Neural crest cell (in vitro differentiated cells): ENCODE measurements at regions not wholly inside any gene's neighbourhood (a gene's known extent, or its start where the extent isn't known, plus 50 kb on each side); places are given as distances from the start of the nearest gene placed in this dataset.

Experiments
- DNase-seq: peaks from one replicate; pipeline ENCODE4 v3.0.0; 2021; ENCODE audit warnings: low read depth, mixed read lengths, low spot score
- H3K27ac Mint-ChIP-seq: one replicate; pipeline ENCODE4 v1.8.0; 2021; ENCODE audit warnings: mild to moderate bottlenecking, mixed read lengths; ENCODE audit not compliant: unreplicated experiment
- H3K27me3 Mint-ChIP-seq: 2 replicates; pipeline ENCODE4 v1.8.0; 2021; ENCODE audit warnings: low read depth, mild to moderate bottlenecking, mixed read lengths
- H3K36me3 Mint-ChIP-seq: 2 replicates; pipeline ENCODE4 v1.8.0; 2021; ENCODE audit warnings: low read depth, mild to moderate bottlenecking, mixed read lengths
- H3K4me1 Mint-ChIP-seq: 2 replicates; pipeline ENCODE4 v1.8.0; 2021; ENCODE audit warnings: mixed read lengths
- H3K4me3 Mint-ChIP-seq: one replicate; pipeline ENCODE4 v1.8.0; 2021; ENCODE audit warnings: mild to moderate bottlenecking, mixed read lengths
- H3K9me3 Mint-ChIP-seq: 2 replicates; pipeline ENCODE4 v1.8.0; 2021; ENCODE audit warnings: mixed read lengths
- TF ChIP-seq, protein P1 (sequence below): fragments of 200-600 bp; sonication (generic); conservative IDR thresholded peaks from 2 replicates; pipeline ENCODE4 v1.5.0; 2021; ENCODE audit warnings: antibody characterized with exemption, mild to moderate bottlenecking

DNA sequence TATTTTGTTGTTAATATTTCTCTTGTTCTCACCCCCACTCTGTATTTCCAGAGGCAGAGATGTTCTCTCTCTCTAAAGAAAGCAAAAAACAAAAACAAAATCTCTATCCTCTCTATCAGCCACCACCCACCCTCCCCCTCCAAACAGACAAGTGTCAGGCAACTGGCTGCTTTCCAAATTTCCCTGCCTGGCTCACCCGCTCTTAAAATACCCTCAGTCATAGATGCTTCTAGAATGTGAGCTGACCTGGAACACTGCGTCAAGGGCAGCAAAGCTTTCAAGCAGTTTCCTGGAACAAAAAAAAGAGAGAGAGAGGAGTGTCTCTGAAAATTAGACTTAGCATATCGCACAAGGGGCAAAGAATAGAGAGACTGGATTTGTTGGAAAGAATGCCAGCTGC, 341.0 kb upstream of the ZMIZ1 start:
- Mint-ChIP-seq H3K4me3 (no peak overlapping the region), H3K27me3 (no peaks in the 10 kb centered on the region), H3K36me3 (no peaks in the 10 kb centered on the region), H3K27ac (peak overlapping the region; percentile 39), H3K4me1 (no peaks in the 10 kb centered on the region), H3K9me3 (no peaks in the 10 kb centered on the region)
- TF ChIP-seq, protein P1, sequence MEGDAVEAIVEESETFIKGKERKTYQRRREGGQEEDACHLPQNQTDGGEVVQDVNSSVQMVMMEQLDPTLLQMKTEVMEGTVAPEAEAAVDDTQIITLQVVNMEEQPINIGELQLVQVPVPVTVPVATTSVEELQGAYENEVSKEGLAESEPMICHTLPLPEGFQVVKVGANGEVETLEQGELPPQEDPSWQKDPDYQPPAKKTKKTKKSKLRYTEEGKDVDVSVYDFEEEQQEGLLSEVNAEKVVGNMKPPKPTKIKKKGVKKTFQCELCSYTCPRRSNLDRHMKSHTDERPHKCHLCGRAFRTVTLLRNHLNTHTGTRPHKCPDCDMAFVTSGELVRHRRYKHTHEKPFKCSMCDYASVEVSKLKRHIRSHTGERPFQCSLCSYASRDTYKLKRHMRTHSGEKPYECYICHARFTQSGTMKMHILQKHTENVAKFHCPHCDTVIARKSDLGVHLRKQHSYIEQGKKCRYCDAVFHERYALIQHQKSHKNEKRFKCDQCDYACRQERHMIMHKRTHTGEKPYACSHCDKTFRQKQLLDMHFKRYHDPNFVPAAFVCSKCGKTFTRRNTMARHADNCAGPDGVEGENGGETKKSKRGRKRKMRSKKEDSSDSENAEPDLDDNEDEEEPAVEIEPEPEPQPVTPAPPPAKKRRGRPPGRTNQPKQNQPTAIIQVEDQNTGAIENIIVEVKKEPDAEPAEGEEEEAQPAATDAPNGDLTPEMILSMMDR, result no peak
- no peak for DNase-seq

DNA sequence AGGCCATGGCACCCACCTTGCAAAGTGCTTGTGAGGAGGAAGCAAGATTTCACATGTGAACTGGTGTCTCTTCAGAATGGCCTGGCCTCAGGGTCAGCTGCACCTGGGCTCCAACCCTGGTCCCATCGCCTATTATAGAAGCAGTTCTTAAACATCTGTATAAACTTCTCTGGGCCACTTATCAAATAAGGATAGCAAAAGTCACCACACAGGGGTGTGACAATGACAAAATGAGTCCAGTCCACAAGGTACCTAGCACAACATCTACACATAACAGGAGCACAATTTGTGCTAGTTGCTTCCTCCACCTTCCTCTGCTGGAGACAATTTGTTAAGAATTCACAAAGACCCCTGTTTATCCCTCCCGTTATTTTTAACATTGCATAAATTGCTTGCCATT, 340.6 kb upstream of the ZMIZ1 start:
- Mint-ChIP-seq H3K27me3 (no peaks in the 10 kb centered on the region), H3K9me3 (no peaks in the 10 kb centered on the region), H3K36me3 (no peaks in the 10 kb centered on the region), H3K27ac (no peak overlapping the region), H3K4me3 (no peak overlapping the region), H3K4me1 (no peaks in the 10 kb centered on the region)
- TF ChIP-seq, protein P1, result no peak
- no peak for DNase-seq

DNA sequence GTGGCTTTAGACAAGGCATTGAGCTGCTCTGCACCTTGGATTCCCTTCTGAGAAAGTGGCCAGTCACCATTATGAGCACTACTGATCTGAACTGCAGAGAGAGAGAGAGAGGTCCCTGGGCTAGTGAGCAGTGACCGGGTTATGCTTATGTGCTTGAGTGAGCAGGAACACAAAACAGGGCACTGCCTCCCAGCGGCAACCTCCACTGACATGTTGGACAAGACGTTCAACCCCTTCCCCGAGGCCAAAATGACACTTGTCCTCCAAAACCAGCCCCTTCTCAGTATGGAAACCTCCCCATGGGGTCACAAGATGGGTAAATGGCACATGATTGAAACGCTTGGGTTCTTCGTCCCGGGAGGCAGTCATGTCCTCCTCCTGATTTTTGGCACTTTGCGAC, 339.4 kb upstream of the ZMIZ1 start:
- Mint-ChIP-seq H3K4me3 (no peak overlapping the region), H3K9me3 (no peaks in the 10 kb centered on the region), H3K4me1 (no peaks in the 10 kb centered on the region), H3K36me3 (no peaks in the 10 kb centered on the region), H3K27ac (peak overlapping the region; percentile 82), H3K27me3 (no peaks in the 10 kb centered on the region)
- TF ChIP-seq, protein P1, result no peak
- DNase-seq, result no peak

DNA sequence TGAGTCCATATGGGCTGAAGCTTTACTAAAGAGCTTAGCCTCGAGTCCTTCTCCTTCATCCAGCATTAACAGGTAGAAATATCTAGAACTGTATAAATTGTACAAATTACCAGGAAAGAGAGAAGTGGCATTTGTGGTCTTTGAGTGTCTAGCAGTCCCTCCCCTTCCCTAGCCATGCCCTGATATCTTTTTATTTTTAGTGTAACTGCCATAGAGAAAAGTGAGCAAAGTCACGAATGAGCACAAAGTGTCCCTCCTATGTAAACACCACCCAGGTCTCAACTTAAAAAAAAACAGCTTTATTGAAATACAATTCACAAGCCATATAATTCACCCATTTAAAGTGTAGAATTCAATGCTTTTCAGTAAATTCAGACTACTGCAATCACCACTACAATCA, 339.0 kb upstream of the ZMIZ1 start:
- Mint-ChIP-seq H3K4me1 (peaks cover under 1% of the 10 kb centered on the region), H3K27ac (no peak overlapping the region), H3K4me3 (no peak overlapping the region), H3K27me3 (no peaks in the 10 kb centered on the region), H3K9me3 (no peaks in the 10 kb centered on the region), H3K36me3 (no peaks in the 10 kb centered on the region)
- DNase-seq, result no peak
- TF ChIP-seq, protein P1, result no peak

DNA sequence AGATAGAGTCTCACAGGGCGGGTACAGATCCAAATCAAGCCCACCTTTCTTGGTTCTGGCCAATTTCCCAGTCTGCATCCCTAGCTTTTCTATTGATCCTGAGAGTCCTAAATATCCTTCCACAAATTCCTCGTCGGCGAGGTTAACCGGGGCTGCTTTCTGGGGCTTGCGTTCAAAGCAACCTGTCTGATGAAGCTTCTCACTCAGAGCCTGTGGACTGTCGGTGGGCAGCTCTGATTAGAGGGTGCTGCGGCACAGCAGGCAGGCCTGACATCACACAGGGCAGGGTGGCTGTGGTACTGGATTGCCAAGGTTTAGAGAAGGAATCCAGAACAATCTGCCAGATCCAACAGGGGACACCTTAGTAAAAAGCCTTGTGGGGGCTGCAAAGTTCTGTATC, 338.0 kb upstream of the ZMIZ1 start:
- Mint-ChIP-seq H3K4me3 (no peak overlapping the region), H3K9me3 (no peaks in the 10 kb centered on the region), H3K4me1 (peaks cover 4% of the 10 kb centered on the region), H3K36me3 (no peaks in the 10 kb centered on the region), H3K27ac (no peak overlapping the region), H3K27me3 (no peaks in the 10 kb centered on the region)
- DNase-seq, result no peak
- TF ChIP-seq, protein P1, result no peak

DNA sequence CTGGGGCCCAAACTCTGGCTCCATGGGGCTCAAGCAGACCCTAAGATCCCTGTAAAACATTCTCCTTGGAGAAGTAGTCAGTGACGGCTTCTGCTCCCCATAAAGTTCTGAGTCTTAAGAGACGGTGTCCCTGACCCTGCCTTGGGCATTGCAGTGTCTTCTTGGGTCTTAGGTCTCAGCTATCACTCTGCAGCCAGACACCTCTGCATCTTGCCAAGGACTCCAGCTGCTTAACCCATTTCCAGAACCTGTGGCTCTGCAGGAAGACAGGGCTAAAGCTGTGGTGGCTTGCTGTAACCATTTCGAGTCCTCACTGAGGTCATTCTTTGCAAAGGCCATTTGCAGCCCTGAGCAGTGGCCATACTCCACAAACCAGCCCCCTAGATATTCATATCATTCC, 337.1 kb upstream of the ZMIZ1 start:
- TF ChIP-seq, protein P1, result no peak
- Mint-ChIP-seq H3K27me3 (no peaks in the 10 kb centered on the region), H3K27ac (no peak overlapping the region), H3K4me3 (no peak overlapping the region), H3K36me3 (no peaks in the 10 kb centered on the region), H3K4me1 (peaks cover 4% of the 10 kb centered on the region), H3K9me3 (no peaks in the 10 kb centered on the region)
- DNase-seq, result no peak
